ENCODE measurements at regions not wholly inside any gene's neighbourhood (a gene's known extent, or its start where the extent isn't known, plus 50 kb on each side); places are given as distances from the start of the nearest gene placed in this dataset.

GRCh38 chr6:145531032-145531431, 204.3 kb downstream of the EPM2A start:
- H3K4me1 ChIP-seq (ENCODE audit: control insufficient read depth, insufficient read depth, low read length) = no peaks in the 10 kb centered on the region
- no TSS peak for BruUV-seq (replicated peaks)
- TF ChIP-seq POLR2AphosphoS5 (IDR thresholded peaks at IDR 0.05; ENCODE audit: low read depth, low read length) (no peak), CTCF (IDR thresholded peaks at IDR 0.05) (no peak), TCF7L2 (IDR thresholded peaks at IDR 0.05; ENCODE audit: low read depth, low read length) (no peak)
- no peaks in the 10 kb centered on the region for H3K27me3 ChIP-seq (ENCODE audit: control insufficient read depth, insufficient read depth, low read length)
- intact Hi-C loops (cut with micrococcal nuclease; ENCODE audit: unreplicated experiment) = no loop called here
- ChIA-PET CTCF (no interaction called here), POLR2A (no interaction called here)
- H3K27ac ChIP-seq (ENCODE audit: low read length) = no peak overlapping the region
- no peak for DNase-seq (ENCODE audit: low read depth, low spot score)
- no peaks in the 10 kb centered on the region; the same call in 1 of the 2 replicates for H3K36me3 ChIP-seq (ENCODE audit: control insufficient read depth, insufficient read depth, low read length)
- ATAC-seq = no peak
- H3K9me3 ChIP-seq (ENCODE audit: control insufficient read depth, insufficient read depth, low read depth, low read length) = no peaks in the 10 kb centered on the region
- H3K4me3 ChIP-seq (ENCODE audit: low read depth in 2 of 2, low read length in 2 of 2) = no peak overlapping the region
- in situ Hi-C loops (cut with HindIII; ENCODE audit: low pct_unique_long_range_greater_than_20kb, low sequenced_read_pairs) = no loop called here

GRCh38 chr6:145531822-145532221, 203.5 kb downstream of the EPM2A start:
- intact Hi-C loops (cut with micrococcal nuclease; ENCODE audit: unreplicated experiment) (no loop called here), in situ Hi-C loops (cut with HindIII; ENCODE audit: low pct_unique_long_range_greater_than_20kb, low sequenced_read_pairs) (no loop called here)
- no peak for ATAC-seq
- BruUV-seq (replicated peaks) = no TSS peak
- H3K9me3 ChIP-seq (ENCODE audit: control insufficient read depth, insufficient read depth, low read depth, low read length) = no peaks in the 10 kb centered on the region
- DNase-seq (ENCODE audit: low read depth, low spot score) = no peak
- CTCF ChIA-PET = no interaction called here
- no peaks in the 10 kb centered on the region for H3K27me3 ChIP-seq (ENCODE audit: control insufficient read depth, insufficient read depth, low read length)
- TF ChIP-seq REST (IDR thresholded peaks at IDR 0.05; ENCODE audit: insufficient read depth in 1 of 2, low read depth in 2 of 2, low read length in 1 of 2) = no peak
- no peak for TF ChIP-seq POLR2AphosphoS5 (IDR thresholded peaks at IDR 0.05; ENCODE audit: low read depth, low read length)
- no peak for TF ChIP-seq SIN3A (IDR thresholded peaks at IDR 0.05; ENCODE audit: borderline replicate concordance, insufficient read depth, low read depth, low read length)
- no peak for TF ChIP-seq CTCF (IDR thresholded peaks at IDR 0.05)
- TF ChIP-seq TCF7L2 (IDR thresholded peaks at IDR 0.05; ENCODE audit: low read depth, low read length) = no peak
- no peaks in the 10 kb centered on the region for H3K4me1 ChIP-seq (ENCODE audit: control insufficient read depth, insufficient read depth, low read length)
- no peaks in the 10 kb centered on the region; the same call in 1 of the 2 replicates for H3K36me3 ChIP-seq (ENCODE audit: control insufficient read depth, insufficient read depth, low read length)
- no peak overlapping the region for H3K4me3 ChIP-seq (ENCODE audit: low read depth in 2 of 2, low read length in 2 of 2)
- H3K27ac ChIP-seq (ENCODE audit: low read length) = no peak overlapping the region
- POLR2A ChIA-PET = no interaction called here
